IMR-90 (cell line): ENCODE measurements at regions not wholly inside any gene's neighbourhood (a gene's known extent, or its start where the extent isn't known, plus 50 kb on each side); places are given as distances from the start of the nearest gene placed in this dataset.

Experiments used
- ATAC-seq: fragments of 200-7000 bp; cut with Tn5 transposase; 2 replicates; pipeline ENCODE4 v1.9.1; 2020; ENCODE audit warnings: low read depth, mild to moderate bottlenecking, moderate library complexity
- BruUV-seq: library from RNA; stranded (reverse); fragments of 400-500 nt; replicated peaks from 2 replicates; lab custom pipeline; 2021; lab: Mats Ljungman, UMichigan
- CTCF ChIA-PET: fragments of 300-600 bp; formaldehyde crosslinking; extraction: SDS; loops from one replicate; lab custom pipeline; 2021; ENCODE audit warnings: antibody characterized with exemption; lab: Yijun Ruan, JAX
- POLR2A ChIA-PET: fragments of 300-600 bp; sonication (Branson Sonifier 250); formaldehyde crosslinking; loops from one replicate; lab custom pipeline; 2022; ENCODE audit warnings: antibody characterized with exemption; ENCODE audit not compliant: unreplicated experiment; lab: Charles Lee
- DNase-seq: peaks from one replicate; pipeline ENCODE4 v3.0.0; 2013
- H2AFZ ChIP-seq: replicated peaks from 2 replicates; pipeline ENCODE3; 2013; ENCODE audit warnings: low read length, mild to moderate bottlenecking; ENCODE audit not compliant: poor library complexity
- H2AK5ac ChIP-seq: 2 replicates; pipeline ENCODE4 v1.6.1; 2013; ENCODE audit warnings: low read depth, low read length, inconsistent platforms
- H2AK9ac ChIP-seq: replicated peaks from 2 replicates; pipeline ENCODE3; 2013; ENCODE audit warnings: mild to moderate bottlenecking, low read depth, low read length, moderate library complexity; ENCODE audit not compliant: poor library complexity
- H2BK120ac ChIP-seq: 2 replicates; pipeline ENCODE4 v1.6.1; 2013; ENCODE audit warnings: low read depth, low read length, inconsistent platforms
- H2BK15ac ChIP-seq: 3 replicates; pipeline ENCODE4 v1.6.1; 2013; ENCODE audit warnings: low read depth, low read length, inconsistent platforms
- H2BK20ac ChIP-seq: 2 replicates; pipeline ENCODE4 v1.6.1; 2013; ENCODE audit warnings: low read depth, mild to moderate bottlenecking, inconsistent platforms, low read length, moderate library complexity
- H2BK5ac ChIP-seq: 2 replicates; pipeline ENCODE4 v1.6.1; 2013; ENCODE audit warnings: mild to moderate bottlenecking, low read depth, low read length, inconsistent platforms; ENCODE audit not compliant: poor library complexity, severe bottlenecking
- H3K14ac ChIP-seq: replicated peaks from 2 replicates; pipeline ENCODE4 v1.6.1; 2013; ENCODE audit warnings: low read depth, low read length, inconsistent platforms
- H3K18ac ChIP-seq: 2 replicates; pipeline ENCODE4 v1.6.1; 2013; ENCODE audit warnings: low read depth, low read length, control low read depth
- H3K23ac ChIP-seq: 2 replicates; pipeline ENCODE4 v1.6.1; 2013; ENCODE audit warnings: low read depth, low read length, inconsistent platforms
- H3K27ac ChIP-seq: 2 replicates; pipeline ENCODE4 v1.5.1; 2013; ENCODE audit warnings: mild to moderate bottlenecking, control low read depth, low read length; ENCODE audit not compliant: insufficient read depth
- H3K27me3 ChIP-seq: 2 replicates; pipeline ENCODE4 v1.6.1; 2013; ENCODE audit warnings: low read length; ENCODE audit not compliant: control insufficient read depth, insufficient read depth
- H3K36me3 ChIP-seq: 2 replicates; pipeline ENCODE4 v1.6.1; 2013; ENCODE audit warnings: low read length, mixed read lengths; ENCODE audit not compliant: control insufficient read depth, insufficient read depth
- H3K4ac ChIP-seq: 2 replicates; pipeline ENCODE4 v1.6.1; 2013; ENCODE audit warnings: low read depth, low read length, inconsistent platforms
- H3K4me1 ChIP-seq: 2 replicates; pipeline ENCODE4 v1.6.1; 2013; ENCODE audit warnings: low read length, mixed read lengths; ENCODE audit not compliant: control insufficient read depth, insufficient read depth
- H3K4me2 ChIP-seq: 2 replicates; pipeline ENCODE4 v1.6.1; 2013; ENCODE audit warnings: low read depth, mild to moderate bottlenecking, control low read depth, low read length, moderate library complexity
- H3K4me3 ChIP-seq: 2 replicates; pipeline ENCODE4 v1.5.1; 2013; ENCODE audit warnings: low read depth, mild to moderate bottlenecking, control low read depth, low read length, moderate library complexity; ENCODE audit not compliant: insufficient read depth
- H3K56ac ChIP-seq: 2 replicates; pipeline ENCODE4 v1.6.1; 2013; ENCODE audit warnings: low read length, inconsistent platforms; ENCODE audit not compliant: insufficient read depth; ENCODE audit errors: extremely low read depth
- H3K79me1 ChIP-seq, 2 experiments: 2 replicates each; pipeline ENCODE4 v1.6.1; 2013; ENCODE audit warnings: low read length in 2 of 2, inconsistent platforms in 1 of 2, low read depth in 1 of 2
- H3K9ac ChIP-seq: 2 replicates; pipeline ENCODE4 v1.6.1; 2013; ENCODE audit warnings: low read depth, low read length, control low read depth
- H3K9me1 ChIP-seq: 2 replicates; pipeline ENCODE4 v1.6.1; 2013; ENCODE audit warnings: low read length, inconsistent platforms; ENCODE audit not compliant: insufficient read depth
- H3K9me3 ChIP-seq: 2 replicates; pipeline ENCODE4 v1.6.1; 2013; ENCODE audit warnings: low read length; ENCODE audit not compliant: control insufficient read depth, insufficient read depth
- H4K20me1 ChIP-seq: 2 replicates; pipeline ENCODE4 v1.6.1; 2013; ENCODE audit warnings: low read length, inconsistent platforms; ENCODE audit not compliant: insufficient read depth
- H4K5ac ChIP-seq: 2 replicates; pipeline ENCODE4 v1.6.1; 2013; ENCODE audit warnings: mild to moderate bottlenecking, low read depth, low read length, control low read depth
- H4K8ac ChIP-seq, 2 experiments: 2 replicates each; pipeline ENCODE4 v1.6.1; 2013; ENCODE audit warnings: low read depth in 2 of 2, low read length in 2 of 2, control low read depth in 1 of 2, inconsistent platforms in 1 of 2
- H4K91ac ChIP-seq: 2 replicates; pipeline ENCODE4 v1.6.1; 2013; ENCODE audit warnings: low read depth, low read length, inconsistent platforms; ENCODE audit not compliant: insufficient read depth
- RFX5 ChIP-seq: IDR thresholded peaks from 2 replicates; pipeline ENCODE4 v1.8.0; 2012; ENCODE audit warnings: low read depth, mild to moderate bottlenecking, low read length, moderate library complexity
- WGBS, 2 experiments: methylation state at CpG; one replicate each; pipeline versions ENCODE4 v1.1.5 to v1.1.7; 2013; ENCODE audit warnings: missing lambda C conversion rate in 2 of 2; ENCODE audit not compliant: insufficient read length in 1 of 2; ENCODE audit errors: extremely low coverage in 2 of 2; 5-methylcytosine and 5-hydroxymethylcytosine counted together
- dilution Hi-C: fragments of 300-500 bp; cut with HindIII; formaldehyde crosslinking; loops from one replicate; pipeline ENCODE4 v1.14.3; 2018; ENCODE audit warnings: low sequenced_read_pairs; ENCODE audit not compliant: unreplicated experiment
- in situ Hi-C: fragments of 300-500 bp; cut with MboI; formaldehyde crosslinking; loops from 3 replicates; pipeline ENCODE4 v1.14.3; 2019; ENCODE audit warnings: low sequenced_read_pairs, inconsistent platforms, mixed read lengths
- intact Hi-C: fragments of 100-400 bp; cut with micrococcal nuclease; formaldehyde crosslinking; loops from 2 replicates; pipeline ENCODE4 v1.10.0; 2022

DNA sequence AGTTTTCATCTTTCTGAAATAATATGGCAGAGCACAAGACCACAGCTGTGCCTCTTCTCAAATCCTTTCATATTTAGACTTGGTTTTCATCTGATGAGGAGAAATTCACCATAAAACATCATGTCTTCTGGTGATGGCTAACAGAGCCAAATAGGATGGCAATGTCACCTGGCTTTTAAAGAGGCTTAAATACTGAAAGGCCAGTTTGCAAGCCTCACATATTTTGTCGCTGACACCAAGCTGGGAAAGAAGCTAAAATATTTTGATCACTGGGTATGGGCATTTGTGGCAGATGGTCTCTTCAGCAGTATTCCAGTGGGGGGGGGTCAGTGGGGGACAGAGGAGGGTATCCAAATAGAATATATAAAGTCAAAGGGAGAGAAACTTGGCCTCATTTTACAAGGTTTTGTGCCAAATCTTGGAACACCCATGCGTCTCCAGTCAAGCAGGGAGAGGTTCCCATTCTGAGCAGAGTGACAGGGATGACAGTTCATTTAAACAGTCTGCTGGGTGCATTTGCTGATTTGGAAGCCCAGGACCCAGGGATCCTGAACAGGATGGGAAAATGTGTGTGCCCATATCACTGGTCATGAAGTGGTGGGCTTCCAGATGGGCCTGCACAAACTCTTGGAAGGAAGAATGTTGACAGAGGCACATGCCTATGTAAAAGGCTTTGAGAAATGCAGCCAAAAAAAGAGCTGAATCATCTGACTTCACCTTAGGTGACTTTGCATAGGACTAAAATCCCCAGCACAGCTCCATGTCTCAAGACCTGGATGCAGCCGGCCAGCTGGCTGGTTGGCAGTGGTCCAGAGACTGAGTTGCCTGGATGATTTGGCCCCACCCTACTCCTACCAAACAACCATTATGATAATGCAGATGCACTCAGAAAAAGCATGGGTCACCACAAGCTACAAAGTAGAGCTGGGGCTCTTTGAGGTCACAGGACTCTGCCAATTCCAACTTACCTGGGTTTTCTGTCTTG lies 484.4 kb upstream of the NR3C2 start:
- dilution Hi-C loops = no loop called here
- POLR2A ChIA-PET = no interaction called here
- H2AK5ac ChIP-seq = no peak overlapping the region
- H4K91ac ChIP-seq = no peak overlapping the region
- H3K27me3 ChIP-seq = no peaks in the 10 kb centered on the region
- no peak overlapping the region for H2BK20ac ChIP-seq
- H2AFZ ChIP-seq = peak overlapping the region; percentile 18
- no peak overlapping the region for H3K18ac ChIP-seq
- H4K5ac ChIP-seq = no peak overlapping the region
- no peaks in the 10 kb centered on the region; the same call in 1 of the 2 replicates for H3K9me3 ChIP-seq
- H3K4me3 ChIP-seq = no peak overlapping the region
- no peak overlapping the region for H3K14ac ChIP-seq
- BruUV-seq = no TSS peak
- H3K56ac ChIP-seq = no peak overlapping the region
- no peak overlapping the region for H3K9ac ChIP-seq
- WGBS, 2 experiments = 75% methylated on average over 2 of the region's 3 CpGs; no CpG with 5 or more reads in 1 of the 2 experiments
- H3K27ac ChIP-seq = no peak overlapping the region
- H2BK120ac ChIP-seq = no peak overlapping the region
- in situ Hi-C loops = no loop called here
- ATAC-seq (peak; percentile 56), DNase-seq (peak; percentile 73)
- no peaks in the 10 kb centered on the region for H3K36me3 ChIP-seq
- H4K20me1 ChIP-seq = no peaks in the 10 kb centered on the region
- H3K4me2 ChIP-seq = no peak overlapping the region
- H3K9me1 ChIP-seq = no peaks in the 10 kb centered on the region
- intact Hi-C loops = no loop called here
- no peak overlapping the region for H3K23ac ChIP-seq
- no peak overlapping the region for H4K8ac ChIP-seq
- H2BK15ac ChIP-seq = no peak overlapping the region
- CTCF ChIA-PET = no interaction called here
- no peaks in the 10 kb centered on the region for H3K4me1 ChIP-seq
- H3K79me1 ChIP-seq = no peaks in the 10 kb centered on the region
- no peak overlapping the region for H3K4ac ChIP-seq
- TF ChIP-seq RFX5 = no peak
- H2AK9ac ChIP-seq = no peak overlapping the region
- H2BK5ac ChIP-seq = no peak overlapping the region
